GM23248 (cell line): ENCODE measurements at regions not wholly inside any gene's neighbourhood (a gene's known extent, or its start where the extent isn't known, plus 50 kb on each side); places are given as distances from the start of the nearest gene placed in this dataset.

ENCODE experiments used
- EZH2 ChIP-seq: fragments of 200-600 bp; sonication (generic); IDR thresholded peaks from 2 replicates; pipeline ENCODE4 v1.6.1; 2018; ENCODE audit warnings: antibody characterized with exemption, mild to moderate bottlenecking; ENCODE audit not compliant: insufficient read depth, poor library complexity, severe bottlenecking
- EZH2phosphoT487 ChIP-seq: fragments of 200-600 bp; sonication (generic); IDR thresholded peaks from 2 replicates; pipeline ENCODE4 v1.6.1; 2018; ENCODE audit warnings: antibody characterized with exemption, moderate library complexity, mild to moderate bottlenecking, low read depth; ENCODE audit not compliant: insufficient read depth

GRCh38 chr12:33671676-33672075 is 232.1 kb upstream of the SYT10 start:
- no peak for TF ChIP-seq EZH2
- no peak for TF ChIP-seq EZH2phosphoT487
